ENCODE measurements at regions not wholly inside any gene's neighbourhood (a gene's known extent, or its start where the extent isn't known, plus 50 kb on each side); places are given as distances from the start of the nearest gene placed in this dataset.

GRCh38 chr10:43794181-43794815, 145.6 kb upstream of the ZNF32 start:
- no peak for TF ChIP-seq CTCF (IDR thresholded peaks at IDR 0.05; ENCODE audit: borderline replicate concordance, extremely low read depth, low read length, poor library complexity, severe bottlenecking)
- TF ChIP-seq EZH2 (IDR thresholded peaks at IDR 0.05; ENCODE audit: borderline replicate concordance, low read depth, low read length, severe bottlenecking), result no peak
